ENCODE measurements at regions not wholly inside any gene's neighbourhood (a gene's known extent, or its start where the extent isn't known, plus 50 kb on each side); places are given as distances from the start of the nearest gene placed in this dataset.

DNA sequence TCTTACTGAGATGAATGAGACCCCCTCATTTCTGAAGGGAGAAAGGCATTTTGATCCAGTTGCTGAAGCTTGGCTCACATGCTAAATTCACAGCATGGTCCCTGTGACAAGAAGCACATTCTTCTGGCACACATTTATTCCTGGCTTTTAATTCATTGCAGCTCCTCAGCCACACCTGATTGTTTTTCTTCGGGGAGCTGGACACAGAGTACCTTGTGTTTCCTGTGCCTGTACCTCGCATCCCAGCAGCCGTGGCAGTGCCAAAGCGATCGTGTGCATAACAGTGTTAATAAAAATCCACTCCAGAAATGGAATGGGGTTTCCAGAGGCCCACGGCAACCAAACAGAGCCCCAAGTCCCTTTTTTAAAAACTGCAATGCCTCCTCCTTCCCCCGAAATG is 615.3 kb upstream of the MGMT start:
- TF ChIP-seq, protein P1, sequence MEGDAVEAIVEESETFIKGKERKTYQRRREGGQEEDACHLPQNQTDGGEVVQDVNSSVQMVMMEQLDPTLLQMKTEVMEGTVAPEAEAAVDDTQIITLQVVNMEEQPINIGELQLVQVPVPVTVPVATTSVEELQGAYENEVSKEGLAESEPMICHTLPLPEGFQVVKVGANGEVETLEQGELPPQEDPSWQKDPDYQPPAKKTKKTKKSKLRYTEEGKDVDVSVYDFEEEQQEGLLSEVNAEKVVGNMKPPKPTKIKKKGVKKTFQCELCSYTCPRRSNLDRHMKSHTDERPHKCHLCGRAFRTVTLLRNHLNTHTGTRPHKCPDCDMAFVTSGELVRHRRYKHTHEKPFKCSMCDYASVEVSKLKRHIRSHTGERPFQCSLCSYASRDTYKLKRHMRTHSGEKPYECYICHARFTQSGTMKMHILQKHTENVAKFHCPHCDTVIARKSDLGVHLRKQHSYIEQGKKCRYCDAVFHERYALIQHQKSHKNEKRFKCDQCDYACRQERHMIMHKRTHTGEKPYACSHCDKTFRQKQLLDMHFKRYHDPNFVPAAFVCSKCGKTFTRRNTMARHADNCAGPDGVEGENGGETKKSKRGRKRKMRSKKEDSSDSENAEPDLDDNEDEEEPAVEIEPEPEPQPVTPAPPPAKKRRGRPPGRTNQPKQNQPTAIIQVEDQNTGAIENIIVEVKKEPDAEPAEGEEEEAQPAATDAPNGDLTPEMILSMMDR (IDR thresholded peaks at IDR 0.05; ENCODE audit: borderline replicate concordance, extremely low read depth, low read length, poor library complexity, severe bottlenecking) = no peak
- TF ChIP-seq EZH2 (IDR thresholded peaks at IDR 0.05; ENCODE audit: borderline replicate concordance, low read depth, low read length, severe bottlenecking) = no peak
